HS-5 (cell line): ENCODE measurements at regions not wholly inside any gene's neighbourhood (a gene's known extent, or its start where the extent isn't known, plus 50 kb on each side); places are given as distances from the start of the nearest gene placed in this dataset.
"Not testable (repeated sequence)": the region's sequence is repeated elsewhere in the genome, so short reads cannot be mapped to it uniquely, and the experiment has no call there.

Source experiments
- DNase-seq: peaks from one replicate; pipeline ENCODE4 v3.0.0-alpha.2; 2012; ENCODE audit warnings: low read depth

- DNase-seq: no peak
Measured at GRCh38 chrX:140164391-140164790, 199.1 kb upstream of the CXorf66 start.

- DNase-seq: no peak
Measured at GRCh38 chrX:140163371-140164159, 198.2 kb upstream of the CXorf66 start.

- no peak for DNase-seq
Measured at GRCh38 chrX:140157611-140158010, 192.3 kb upstream of the CXorf66 start.

- no peak for DNase-seq
Measured at GRCh38 chrX:140157143-140157542, 191.8 kb upstream of the CXorf66 start.

GRCh38 chrX:140151316-140151715 lies 186.0 kb upstream of the CXorf66 start:
- DNase-seq: no peak

GRCh38 chrX:140149761-140150160 lies 184.4 kb upstream of the CXorf66 start:
- no peak for DNase-seq

GRCh38 chrX:140141444-140142029 lies 176.2 kb upstream of the CXorf66 start:
- no peak for DNase-seq

GRCh38 chrX:140138492-140138891 lies 173.2 kb upstream of the CXorf66 start:
- DNase-seq: not testable (repeated sequence)

GRCh38 chrX:140138065-140138464 lies 172.7 kb upstream of the CXorf66 start:
- DNase-seq: not testable (repeated sequence)

GRCh38 chrX:140132937-140133336 lies 167.6 kb upstream of the CXorf66 start:
- no peak for DNase-seq

- no peak for DNase-seq
Measured at GRCh38 chrX:140123446-140123845, 158.1 kb upstream of the CXorf66 start.

- DNase-seq: not testable (repeated sequence)
Measured at GRCh38 chrX:140114059-140114458, 148.7 kb upstream of the CXorf66 start.

- no peak for DNase-seq
Measured at GRCh38 chrX:140110081-140110650, 144.8 kb upstream of the CXorf66 start.

GRCh38 chrX:140104760-140105159 lies 139.4 kb upstream of the CXorf66 start:
- DNase-seq: no peak

GRCh38 chrX:140099221-140099620 lies 133.9 kb upstream of the CXorf66 start:
- DNase-seq: no peak

GRCh38 chrX:140092121-140092520 lies 126.8 kb upstream of the CXorf66 start:
- no peak for DNase-seq

- no peak for DNase-seq
Measured at GRCh38 chrX:140091125-140091886, 126.0 kb upstream of the CXorf66 start.

GRCh38 chrX:140090800-140091124 lies 125.4 kb upstream of the CXorf66 start:
- no peak for DNase-seq

- DNase-seq: no peak
Measured at GRCh38 chrX:140088438-140088837, 123.1 kb upstream of the CXorf66 start.

- DNase-seq: no peak
Measured at GRCh38 chrX:140087875-140088274, 122.6 kb upstream of the CXorf66 start.

GRCh38 chrX:140086691-140087090 lies 121.4 kb upstream of the CXorf66 start:
- DNase-seq: no peak

GRCh38 chrX:140074851-140075250 lies 109.5 kb upstream of the CXorf66 start:
- not testable (repeated sequence) for DNase-seq

GRCh38 chrX:140071037-140071436 lies 105.7 kb upstream of the CXorf66 start:
- DNase-seq: no peak
